Fibroblast of pulmonary artery (primary cell): ENCODE measurements at regions not wholly inside any gene's neighbourhood (a gene's known extent, or its start where the extent isn't known, plus 50 kb on each side); places are given as distances from the start of the nearest gene placed in this dataset.

Source experiments
- DNase-seq: peaks from one replicate; pipeline ENCODE4 v3.0.0-alpha.2; 2010; ENCODE audit warnings: low read depth
- H3K4me3 ChIP-seq: replicated peaks from 2 replicates; pipeline ENCODE4 v1.5.1; 2011; ENCODE audit warnings: low read depth, mild to moderate bottlenecking, control low read depth, low read length, moderate library complexity
- TF ChIP-seq, protein P1 (sequence below): IDR thresholded peaks from 2 replicates; pipeline ENCODE4 v1.5.1; 2011; ENCODE audit warnings: mild to moderate bottlenecking, control low read depth, low read length, inconsistent platforms; ENCODE audit errors: missing control alignments

DNA sequence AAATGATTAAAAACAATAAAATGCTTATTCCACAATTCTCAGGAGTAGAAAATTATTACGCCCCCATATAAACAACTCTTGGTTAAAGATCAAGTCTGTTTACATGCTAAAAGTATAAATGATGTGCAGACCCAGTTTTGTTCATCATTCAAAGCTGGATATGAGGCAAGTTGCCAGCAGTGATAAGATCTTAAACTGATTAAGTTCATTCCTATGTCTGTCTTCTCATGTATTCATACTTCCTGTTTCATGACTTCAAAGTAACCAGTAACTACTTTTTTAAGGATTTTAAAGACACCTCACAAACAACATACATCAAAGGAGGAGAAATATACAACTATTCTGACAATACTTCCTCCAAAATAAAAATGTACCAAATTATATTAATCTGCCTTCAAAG is 55.0 kb upstream of the ARHGAP32 start:
- TF ChIP-seq, protein P1, sequence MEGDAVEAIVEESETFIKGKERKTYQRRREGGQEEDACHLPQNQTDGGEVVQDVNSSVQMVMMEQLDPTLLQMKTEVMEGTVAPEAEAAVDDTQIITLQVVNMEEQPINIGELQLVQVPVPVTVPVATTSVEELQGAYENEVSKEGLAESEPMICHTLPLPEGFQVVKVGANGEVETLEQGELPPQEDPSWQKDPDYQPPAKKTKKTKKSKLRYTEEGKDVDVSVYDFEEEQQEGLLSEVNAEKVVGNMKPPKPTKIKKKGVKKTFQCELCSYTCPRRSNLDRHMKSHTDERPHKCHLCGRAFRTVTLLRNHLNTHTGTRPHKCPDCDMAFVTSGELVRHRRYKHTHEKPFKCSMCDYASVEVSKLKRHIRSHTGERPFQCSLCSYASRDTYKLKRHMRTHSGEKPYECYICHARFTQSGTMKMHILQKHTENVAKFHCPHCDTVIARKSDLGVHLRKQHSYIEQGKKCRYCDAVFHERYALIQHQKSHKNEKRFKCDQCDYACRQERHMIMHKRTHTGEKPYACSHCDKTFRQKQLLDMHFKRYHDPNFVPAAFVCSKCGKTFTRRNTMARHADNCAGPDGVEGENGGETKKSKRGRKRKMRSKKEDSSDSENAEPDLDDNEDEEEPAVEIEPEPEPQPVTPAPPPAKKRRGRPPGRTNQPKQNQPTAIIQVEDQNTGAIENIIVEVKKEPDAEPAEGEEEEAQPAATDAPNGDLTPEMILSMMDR, result no peak
- no peak for DNase-seq
- no peak overlapping the region for H3K4me3 ChIP-seq

- H3K4me3 ChIP-seq, result no peak overlapping the region
- DNase-seq, result no peak
- TF ChIP-seq, protein P1, result no peak
Observed at GRCh38 chr11:129242855-129243254, 50.7 kb upstream of the ARHGAP32 start.
